ENCODE measurements at regions not wholly inside any gene's neighbourhood (a gene's known extent, or its start where the extent isn't known, plus 50 kb on each side); places are given as distances from the start of the nearest gene placed in this dataset.
A peak's percentile ranks its signal among the peaks of the same experiment; 100 is the strongest.

- Histone ChIP-seq H3K36me3 (ENCODE audit: control insufficient read depth, insufficient read depth, low read length) (no peaks in the 10 kb centered on the region), H3K27ac (ENCODE audit: low read length) (no peak overlapping the region), H3K27me3 (ENCODE audit: control insufficient read depth, insufficient read depth, low read length) (no peaks in the 10 kb centered on the region), H3K4me3 (ENCODE audit: low read length) (no peak overlapping the region), H3K9me3 (ENCODE audit: control insufficient read depth, low read depth, low read length) (no peaks in the 10 kb centered on the region), H3K4me1 (ENCODE audit: control insufficient read depth, insufficient read depth, low read length) (no peaks in the 10 kb centered on the region)
- DNase-seq: no peak
- 60% methylated on average over 1 of the region's 2 CpGs for WGBS (ENCODE audit: insufficient coverage, low lambda C conversion rate)
Observed at GRCh38 chr3:65173841-65174240, 486.0 kb upstream of the ADAMTS9 start.

- H3K4me3 ChIP-seq (ENCODE audit: low read length): no peak overlapping the region
- 43% methylated on average over 2 of the region's 5 CpGs for WGBS (ENCODE audit: insufficient coverage, low lambda C conversion rate)
- H3K27me3 ChIP-seq (ENCODE audit: control insufficient read depth, insufficient read depth, low read length): no peaks in the 10 kb centered on the region
- no peak for DNase-seq
- H3K4me1 ChIP-seq (ENCODE audit: control insufficient read depth, insufficient read depth, low read length): no peaks in the 10 kb centered on the region
- no peaks in the 10 kb centered on the region for H3K36me3 ChIP-seq (ENCODE audit: control insufficient read depth, insufficient read depth, low read length)
- no peaks in the 10 kb centered on the region for H3K9me3 ChIP-seq (ENCODE audit: control insufficient read depth, low read depth, low read length)
- no peak overlapping the region for H3K27ac ChIP-seq (ENCODE audit: low read length)
Observed at GRCh38 chr3:65172209-65172608, 484.4 kb upstream of the ADAMTS9 start.

GRCh38 chr3:65170390-65171042 lies 482.7 kb upstream of the ADAMTS9 start:
- Histone ChIP-seq H3K4me1 (ENCODE audit: control insufficient read depth, insufficient read depth, low read length) (no peaks in the 10 kb centered on the region), H3K27ac (ENCODE audit: low read length) (peak overlapping the region; percentile 59), H3K36me3 (ENCODE audit: control insufficient read depth, insufficient read depth, low read length) (no peaks in the 10 kb centered on the region), H3K4me3 (ENCODE audit: low read length) (no peak overlapping the region), H3K27me3 (ENCODE audit: control insufficient read depth, insufficient read depth, low read length) (no peaks in the 10 kb centered on the region), H3K9me3 (ENCODE audit: control insufficient read depth, low read depth, low read length) (no peaks in the 10 kb centered on the region)
- DNase-seq: peak; percentile 72 to 74
- WGBS (ENCODE audit: insufficient coverage, low lambda C conversion rate): 40% methylated on average over 1 of the region's 10 CpGs

- H3K4me1 ChIP-seq (ENCODE audit: control insufficient read depth, insufficient read depth, low read length): no peaks in the 10 kb centered on the region
- 50% methylated on average over 1 of the region's 3 CpGs for WGBS (ENCODE audit: insufficient coverage, low lambda C conversion rate)
- no peak for DNase-seq
Observed at GRCh38 chr3:65169961-65170360, 482.2 kb upstream of the ADAMTS9 start.

GRCh38 chr3:65168547-65168946 lies 480.7 kb upstream of the ADAMTS9 start:
- H3K9me3 ChIP-seq (ENCODE audit: control insufficient read depth, low read depth, low read length): no peaks in the 10 kb centered on the region
- H3K36me3 ChIP-seq (ENCODE audit: control insufficient read depth, insufficient read depth, low read length): no peaks in the 10 kb centered on the region
- H3K4me1 ChIP-seq (ENCODE audit: control insufficient read depth, insufficient read depth, low read length): no peaks in the 10 kb centered on the region
- no peak overlapping the region for H3K4me3 ChIP-seq (ENCODE audit: low read length)
- H3K27me3 ChIP-seq (ENCODE audit: control insufficient read depth, insufficient read depth, low read length): no peaks in the 10 kb centered on the region
- WGBS (ENCODE audit: insufficient coverage, low lambda C conversion rate): 82% methylated on average over 4 of the region's 4 CpGs
- DNase-seq: no peak
- no peak overlapping the region for H3K27ac ChIP-seq (ENCODE audit: low read length)

More at GRCh38 chr3:65169961-65170360, 482.2 kb upstream of the ADAMTS9 start:
- H3K4me3 ChIP-seq (ENCODE audit: low read length): no peak overlapping the region
- no peaks in the 10 kb centered on the region for H3K36me3 ChIP-seq (ENCODE audit: control insufficient read depth, insufficient read depth, low read length)
- no peaks in the 10 kb centered on the region for H3K9me3 ChIP-seq (ENCODE audit: control insufficient read depth, low read depth, low read length)
- H3K27me3 ChIP-seq (ENCODE audit: control insufficient read depth, insufficient read depth, low read length): no peaks in the 10 kb centered on the region
- H3K27ac ChIP-seq (ENCODE audit: low read length): no peak overlapping the region

- H3K27me3 ChIP-seq (ENCODE audit: control insufficient read depth, insufficient read depth, low read length): no peaks in the 10 kb centered on the region
- no peak overlapping the region for H3K4me3 ChIP-seq (ENCODE audit: low read length)
- H3K4me1 ChIP-seq (ENCODE audit: control insufficient read depth, insufficient read depth, low read length): no peaks in the 10 kb centered on the region
- H3K36me3 ChIP-seq (ENCODE audit: control insufficient read depth, insufficient read depth, low read length): no peaks in the 10 kb centered on the region
- H3K27ac ChIP-seq (ENCODE audit: low read length): no peak overlapping the region
- no peak for DNase-seq
- H3K9me3 ChIP-seq (ENCODE audit: control insufficient read depth, low read depth, low read length): no peaks in the 10 kb centered on the region
Observed at GRCh38 chr3:65166531-65166930, 478.7 kb upstream of the ADAMTS9 start.

- no peaks in the 10 kb centered on the region for H3K9me3 ChIP-seq (ENCODE audit: control insufficient read depth, low read depth, low read length)
- 71% methylated on average over 1 of the region's 3 CpGs for WGBS (ENCODE audit: insufficient coverage, low lambda C conversion rate)
- H3K27me3 ChIP-seq (ENCODE audit: control insufficient read depth, insufficient read depth, low read length): no peaks in the 10 kb centered on the region
- H3K4me1 ChIP-seq (ENCODE audit: control insufficient read depth, insufficient read depth, low read length): no peaks in the 10 kb centered on the region
- no peaks in the 10 kb centered on the region for H3K36me3 ChIP-seq (ENCODE audit: control insufficient read depth, insufficient read depth, low read length)
- no peak overlapping the region for H3K27ac ChIP-seq (ENCODE audit: low read length)
- no peak overlapping the region for H3K4me3 ChIP-seq (ENCODE audit: low read length)
- no peak for DNase-seq
Observed at GRCh38 chr3:65158023-65158422, 470.2 kb upstream of the ADAMTS9 start.

GRCh38 chr3:65153850-65154512 lies 466.2 kb upstream of the ADAMTS9 start:
- Histone ChIP-seq H3K4me3 (ENCODE audit: low read length) (no peak overlapping the region), H3K27ac (ENCODE audit: low read length) (no peak overlapping the region), H3K9me3 (ENCODE audit: control insufficient read depth, low read depth, low read length) (no peaks in the 10 kb centered on the region), H3K27me3 (ENCODE audit: control insufficient read depth, insufficient read depth, low read length) (no peaks in the 10 kb centered on the region), H3K36me3 (ENCODE audit: control insufficient read depth, insufficient read depth, low read length) (no peaks in the 10 kb centered on the region), H3K4me1 (ENCODE audit: control insufficient read depth, insufficient read depth, low read length) (peaks cover 7% of the 10 kb centered on the region)
- WGBS (ENCODE audit: insufficient coverage, low lambda C conversion rate): no CpG with 5 or more reads among the region's 8 CpGs
- DNase-seq: no peak

GRCh38 chr3:65151666-65152065 lies 463.9 kb upstream of the ADAMTS9 start:
- no peaks in the 10 kb centered on the region for H3K9me3 ChIP-seq (ENCODE audit: control insufficient read depth, low read depth, low read length)
- no peaks in the 10 kb centered on the region for H3K36me3 ChIP-seq (ENCODE audit: control insufficient read depth, insufficient read depth, low read length)
- H3K4me3 ChIP-seq (ENCODE audit: low read length): no peak overlapping the region
- H3K27ac ChIP-seq (ENCODE audit: low read length): no peak overlapping the region
- WGBS (ENCODE audit: insufficient coverage, low lambda C conversion rate): no CpG with 5 or more reads among the region's 6 CpGs
- H3K4me1 ChIP-seq (ENCODE audit: control insufficient read depth, insufficient read depth, low read length): peaks cover 7% of the 10 kb centered on the region
- H3K27me3 ChIP-seq (ENCODE audit: control insufficient read depth, insufficient read depth, low read length): no peaks in the 10 kb centered on the region
- DNase-seq: no peak

- DNase-seq: peak in 1 of 2 donors; percentile 48
- Histone ChIP-seq H3K4me1 (ENCODE audit: control insufficient read depth, insufficient read depth, low read length) (peaks cover 11% of the 10 kb centered on the region), H3K27me3 (ENCODE audit: control insufficient read depth, insufficient read depth, low read length) (no peaks in the 10 kb centered on the region), H3K36me3 (ENCODE audit: control insufficient read depth, insufficient read depth, low read length) (no peaks in the 10 kb centered on the region), H3K9me3 (ENCODE audit: control insufficient read depth, low read depth, low read length) (no peaks in the 10 kb centered on the region), H3K4me3 (ENCODE audit: low read length) (no peak overlapping the region), H3K27ac (ENCODE audit: low read length) (no peak overlapping the region)
- no CpG with 5 or more reads among the region's 1 CpG for WGBS (ENCODE audit: insufficient coverage, low lambda C conversion rate)
Observed at GRCh38 chr3:65149877-65150276, 462.1 kb upstream of the ADAMTS9 start.

GRCh38 chr3:65148687-65149086 lies 460.9 kb upstream of the ADAMTS9 start:
- peak; percentile 55 to 69 for DNase-seq
- no CpG with 5 or more reads among the region's 2 CpGs for WGBS (ENCODE audit: insufficient coverage, low lambda C conversion rate)

More at GRCh38 chr3:65148687-65149086, 460.9 kb upstream of the ADAMTS9 start:
- no peaks in the 10 kb centered on the region for H3K36me3 ChIP-seq (ENCODE audit: control insufficient read depth, insufficient read depth, low read length)
- no peak overlapping the region for H3K4me3 ChIP-seq (ENCODE audit: low read length)
- H3K4me1 ChIP-seq (ENCODE audit: control insufficient read depth, insufficient read depth, low read length): peaks cover 11% of the 10 kb centered on the region
- H3K9me3 ChIP-seq (ENCODE audit: control insufficient read depth, low read depth, low read length): no peaks in the 10 kb centered on the region
- no peak overlapping the region for H3K27ac ChIP-seq (ENCODE audit: low read length)
- H3K27me3 ChIP-seq (ENCODE audit: control insufficient read depth, insufficient read depth, low read length): no peaks in the 10 kb centered on the region
